Stimulated activated CD4-positive, alpha-beta T cell treated with anti-CD3 and anti-CD28 coated beads, Interleukin-1b, Interleukin-23, amount 100 ng/mL, for 24 hours (primary cell): ENCODE measurements at regions not wholly inside any gene's neighbourhood (a gene's known extent, or its start where the extent isn't known, plus 50 kb on each side); places are given as distances from the start of the nearest gene placed in this dataset.

Experiments used
- DNase-seq, 4 experiments: peaks; one replicate each; pipeline ENCODE4 v3.0.0-alpha.2; 2020; ENCODE audit warnings: low read depth in 4 of 4, low spot score in 1 of 4

- no peak for DNase-seq
Measured at GRCh38 chr13:79792716-79793115, 311.8 kb downstream of the NDFIP2 start.

- no peak for DNase-seq
Measured at GRCh38 chr13:79791471-79792042, 310.6 kb downstream of the NDFIP2 start.

- no peak for DNase-seq
Measured at GRCh38 chr13:79786176-79786575, 305.2 kb downstream of the NDFIP2 start.

GRCh38 chr13:79782541-79783205 lies 301.7 kb downstream of the NDFIP2 start:
- DNase-seq = no peak

DNA sequence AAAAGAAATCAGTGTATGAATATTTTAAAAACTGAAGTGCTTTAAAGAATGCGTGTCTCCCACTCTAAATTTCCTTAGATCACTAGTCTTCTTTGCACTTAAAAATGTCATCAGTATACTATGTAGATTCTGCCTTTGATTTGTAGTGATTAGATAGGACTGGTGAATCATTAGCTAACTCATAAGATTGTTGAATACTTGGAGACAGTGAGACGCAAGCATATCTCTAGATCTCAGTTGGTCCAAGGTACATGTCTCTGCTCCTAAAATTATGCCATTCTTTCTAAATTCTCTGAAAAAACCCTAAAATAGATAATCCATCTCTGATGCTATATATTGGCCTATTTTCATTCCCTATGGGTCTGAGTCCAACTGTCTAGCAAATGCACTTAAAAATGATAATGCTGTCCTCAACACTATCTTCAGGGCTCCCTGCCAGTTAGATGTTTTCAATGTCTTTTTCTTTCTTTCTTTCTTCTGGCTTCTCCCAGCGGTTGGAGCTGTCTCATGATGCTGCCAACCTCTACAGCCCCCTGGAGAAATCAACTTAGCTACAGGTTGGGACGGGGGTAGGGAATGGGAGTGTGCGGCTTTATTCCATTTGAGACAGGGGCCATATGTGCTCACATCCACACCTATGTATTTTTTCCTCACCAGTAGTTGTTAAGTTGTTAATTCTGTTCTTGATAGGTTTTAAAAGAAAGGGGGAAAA lies 301.0 kb downstream of the NDFIP2 start:
- DNase-seq = no peak

DNA sequence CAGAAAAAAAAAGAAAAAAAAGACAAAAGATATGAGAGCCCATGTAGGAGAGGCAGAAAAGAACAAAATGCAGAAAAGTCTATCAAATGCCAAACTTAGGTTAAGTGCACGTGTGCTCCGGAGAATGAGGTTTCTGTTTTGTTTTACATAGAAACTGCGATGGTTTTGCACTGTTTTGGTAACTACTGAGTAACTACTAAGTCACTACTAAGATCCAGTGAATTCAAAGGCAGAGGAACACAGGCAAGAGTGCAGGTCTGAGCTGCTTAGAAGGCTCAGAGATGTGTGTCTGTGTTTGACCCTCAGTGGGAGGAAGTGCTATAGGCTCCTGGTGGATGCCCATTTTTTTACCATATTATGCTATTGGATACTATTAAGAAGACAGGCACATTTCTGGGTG lies 299.3 kb downstream of the NDFIP2 start:
- no peak for DNase-seq

GRCh38 chr13:79779761-79780160 lies 298.8 kb downstream of the NDFIP2 start:
- no peak for DNase-seq

- DNase-seq = no peak
Measured at GRCh38 chr13:79778741-79779460, 297.9 kb downstream of the NDFIP2 start.

DNA sequence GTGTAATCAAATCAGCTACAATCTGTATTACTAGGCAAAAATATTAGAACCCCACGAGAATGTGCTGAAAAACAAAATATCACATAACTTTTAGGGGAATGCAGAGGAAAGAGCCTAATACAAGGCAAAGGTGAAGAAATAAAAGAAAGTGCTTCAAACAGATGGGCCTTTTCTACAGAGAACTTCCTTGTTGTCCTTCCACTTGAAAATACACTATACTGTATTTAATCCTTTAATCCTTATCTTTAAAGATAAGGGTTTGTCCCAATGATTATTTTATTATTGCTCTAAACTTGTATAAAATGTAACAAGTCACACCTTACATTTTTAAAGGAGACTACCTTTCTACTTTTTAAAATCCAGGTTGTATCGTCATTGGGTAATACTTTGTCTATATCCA lies 296.5 kb downstream of the NDFIP2 start:
- no peak for DNase-seq

DNA sequence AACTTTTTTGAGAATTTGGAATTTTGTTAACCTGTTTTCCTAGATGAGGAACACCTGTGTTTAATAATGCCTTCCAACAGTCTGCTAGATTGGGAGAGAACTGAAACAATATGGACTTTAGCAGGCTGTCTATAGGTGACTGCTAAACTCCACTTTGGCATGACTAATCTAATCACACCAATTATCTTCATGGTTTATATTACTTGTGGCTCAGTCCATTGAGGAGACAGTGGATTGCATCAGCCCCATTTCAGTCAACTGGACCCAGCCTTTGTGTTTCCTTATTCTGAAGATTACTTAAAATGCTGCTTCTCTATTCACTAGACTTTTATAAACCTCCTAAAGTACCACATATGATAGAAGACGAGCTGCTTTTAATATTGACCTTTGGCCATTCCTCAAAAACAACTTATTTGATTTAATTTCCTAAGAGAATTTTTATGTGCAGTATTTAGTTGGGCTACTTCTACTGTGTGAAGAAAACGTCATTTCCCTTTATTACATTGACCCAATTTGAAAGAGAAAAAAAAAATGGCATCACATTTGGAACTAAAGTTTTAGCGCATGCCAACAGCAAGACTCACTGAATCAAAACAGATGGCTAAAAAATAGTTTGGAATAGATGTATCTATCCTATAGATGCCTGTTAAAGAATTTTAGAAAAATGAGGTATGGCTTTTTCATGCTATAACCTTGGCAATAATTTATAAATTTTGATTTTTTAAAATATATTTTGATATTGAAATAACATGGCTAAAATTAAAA lies 295.8 kb downstream of the NDFIP2 start:
- DNase-seq = no peak

GRCh38 chr13:79775830-79776229 lies 294.9 kb downstream of the NDFIP2 start:
- DNase-seq = no peak

GRCh38 chr13:79772811-79773210 lies 291.9 kb downstream of the NDFIP2 start:
- no peak for DNase-seq

DNA sequence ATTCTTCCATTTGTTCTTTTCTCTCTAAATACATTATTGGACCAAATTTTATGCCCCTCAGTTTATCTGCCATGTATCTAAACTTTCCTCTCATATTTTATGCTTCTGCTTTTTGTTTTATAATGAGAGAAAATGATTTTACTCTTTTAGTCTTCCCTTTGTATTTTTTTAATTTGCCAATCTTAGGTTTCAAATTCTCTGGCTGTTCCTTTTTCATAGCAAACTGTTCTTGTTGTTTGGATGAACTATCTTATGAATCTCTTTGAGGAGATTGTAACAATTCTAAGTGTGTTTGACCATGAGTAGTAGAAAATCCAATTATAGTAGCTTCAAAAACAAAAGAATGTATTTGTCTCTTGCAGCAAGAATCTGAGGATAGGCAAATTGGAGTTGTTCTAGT lies 290.5 kb downstream of the NDFIP2 start:
- DNase-seq = no peak

GRCh38 chr13:79770056-79770455 lies 289.1 kb downstream of the NDFIP2 start:
- DNase-seq = no peak

DNA sequence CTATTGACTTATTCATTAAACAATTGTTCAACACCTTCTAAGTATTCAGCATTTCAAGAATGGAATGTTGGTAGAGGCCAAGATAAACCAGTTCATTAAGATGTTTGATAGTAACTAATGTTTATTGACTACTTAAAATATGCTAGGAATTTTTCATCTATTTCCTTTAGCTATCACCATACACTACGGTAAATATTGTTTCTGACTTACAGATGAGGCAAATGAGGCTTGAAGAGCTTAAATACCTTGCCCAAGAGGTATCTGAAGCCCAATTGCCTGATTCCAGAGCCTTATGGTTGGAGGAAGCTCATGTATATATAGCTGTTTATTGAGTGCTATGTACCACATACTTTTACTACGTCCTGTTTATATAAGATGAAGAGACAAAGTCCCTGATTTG lies 286.2 kb downstream of the NDFIP2 start:
- no peak for DNase-seq

DNA sequence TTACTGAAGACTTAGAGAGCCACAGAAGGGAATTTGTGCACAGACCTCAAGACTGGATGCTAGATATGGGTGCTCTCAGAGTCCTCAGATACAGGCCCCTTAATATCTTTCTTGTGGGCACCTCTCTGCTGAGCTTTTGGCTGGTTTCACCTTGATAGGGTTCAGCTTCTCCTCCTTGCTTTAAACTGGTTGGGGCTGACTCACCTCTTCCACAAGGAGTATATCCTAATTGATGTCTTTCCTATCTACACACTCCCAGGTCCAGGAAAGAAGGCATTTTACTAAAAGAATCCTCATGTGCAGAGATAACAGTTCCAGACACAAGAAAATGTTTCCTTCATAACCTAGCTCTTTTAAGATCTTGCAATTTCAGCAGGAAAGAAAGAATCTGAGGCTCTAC lies 284.4 kb downstream of the NDFIP2 start:
- no peak for DNase-seq

GRCh38 chr13:79749984-79750551 lies 269.1 kb downstream of the NDFIP2 start:
- no peak for DNase-seq

DNA sequence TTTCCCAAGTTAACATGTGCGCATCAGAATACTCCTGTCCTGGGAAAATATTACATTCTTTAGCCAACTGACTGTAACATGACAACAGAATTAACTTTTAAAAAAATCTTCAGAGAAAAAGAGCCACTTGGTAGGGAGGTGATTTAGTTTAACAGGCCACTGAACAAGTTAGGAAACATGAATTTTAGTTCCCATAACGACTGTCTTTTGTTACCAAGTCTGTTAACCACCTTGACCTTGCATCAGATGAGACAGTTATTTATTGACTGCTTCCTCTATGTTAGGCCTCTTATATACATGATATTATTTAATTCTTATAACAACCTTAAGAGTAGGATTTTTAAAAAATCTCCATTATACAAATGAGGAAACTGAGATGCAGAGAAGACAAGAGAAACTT lies 268.6 kb downstream of the NDFIP2 start:
- no peak for DNase-seq

GRCh38 chr13:79745081-79745480 lies 264.1 kb downstream of the NDFIP2 start:
- no peak for DNase-seq

DNA sequence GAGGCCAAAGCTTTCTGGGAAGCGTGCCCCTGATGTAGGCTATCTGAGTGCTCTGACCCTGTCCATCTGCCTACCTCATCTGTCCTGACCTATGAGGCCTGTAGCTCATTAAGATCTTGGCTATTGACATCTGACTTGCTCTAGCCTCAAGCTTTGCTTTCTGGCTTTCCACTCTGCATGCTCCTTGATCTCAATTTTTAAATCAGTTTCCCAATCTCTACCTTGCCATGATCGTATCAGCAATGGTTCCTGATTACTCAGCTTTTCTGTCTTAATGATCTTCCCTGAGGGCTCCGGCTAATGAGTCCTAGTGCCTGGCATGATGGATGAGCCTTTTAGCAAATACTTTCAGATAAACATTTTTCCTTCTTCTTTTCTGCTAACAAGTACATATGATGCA lies 262.0 kb downstream of the NDFIP2 start:
- DNase-seq = no peak

- DNase-seq = no peak
Measured at GRCh38 chr13:79740991-79741390, 260.0 kb downstream of the NDFIP2 start.
